HL-60 (cell line): ENCODE measurements at regions not wholly inside any gene's neighbourhood (a gene's known extent, or its start where the extent isn't known, plus 50 kb on each side); places are given as distances from the start of the nearest gene placed in this dataset.

ENCODE experiments used
- DNase-seq, 2 experiments: peaks; one replicate each; pipeline ENCODE4 v3.0.0-alpha.2; 2010 to 2020; ENCODE audit warnings: low read depth in 1 of 2, low spot score in 1 of 2
- H3K27ac ChIP-seq: fragments of 250-450 bp; sonication (Bioruptor Pico); replicated peaks from 2 replicates; pipeline ENCODE4 v1.5.1; 2020; ENCODE audit warnings: mild to moderate bottlenecking, moderate library complexity
- H3K27me3 ChIP-seq: fragments of 250-450 bp; sonication (Bioruptor Pico); 2 replicates; pipeline ENCODE4 v1.5.1; 2021; ENCODE audit warnings: mild to moderate bottlenecking, moderate library complexity; ENCODE audit not compliant: insufficient read depth, poor library complexity, severe bottlenecking
- H3K4me3 ChIP-seq: replicated peaks from 2 replicates; pipeline ENCODE4 v1.5.1; 2011; ENCODE audit warnings: mild to moderate bottlenecking, control low read depth, low read length; ENCODE audit not compliant: insufficient read depth
- GABPA ChIP-seq: IDR thresholded peaks from 2 replicates; pipeline ENCODE4 v1.6.1; 2012; ENCODE audit warnings: low read depth
- POLR2AphosphoS5 ChIP-seq: IDR thresholded peaks from 2 replicates; pipeline ENCODE4 v1.6.1; 2012; ENCODE audit warnings: low read depth
- SPI1 ChIP-seq: IDR thresholded peaks from 2 replicates; pipeline ENCODE4 v1.6.1; 2012; ENCODE audit warnings: low read depth, mild to moderate bottlenecking, borderline replicate concordance
- TF ChIP-seq, protein P1 (sequence below): IDR thresholded peaks from 2 replicates; pipeline ENCODE4 v1.6.1; 2012; ENCODE audit warnings: low read depth; ENCODE audit not compliant: insufficient replicate concordance
- TF ChIP-seq, protein P2 (sequence below): IDR thresholded peaks from one replicate; pipeline ENCODE4 v1.5.1; 2011; ENCODE audit warnings: low read length, control low read depth, inconsistent platforms; ENCODE audit not compliant: insufficient read depth

DNA sequence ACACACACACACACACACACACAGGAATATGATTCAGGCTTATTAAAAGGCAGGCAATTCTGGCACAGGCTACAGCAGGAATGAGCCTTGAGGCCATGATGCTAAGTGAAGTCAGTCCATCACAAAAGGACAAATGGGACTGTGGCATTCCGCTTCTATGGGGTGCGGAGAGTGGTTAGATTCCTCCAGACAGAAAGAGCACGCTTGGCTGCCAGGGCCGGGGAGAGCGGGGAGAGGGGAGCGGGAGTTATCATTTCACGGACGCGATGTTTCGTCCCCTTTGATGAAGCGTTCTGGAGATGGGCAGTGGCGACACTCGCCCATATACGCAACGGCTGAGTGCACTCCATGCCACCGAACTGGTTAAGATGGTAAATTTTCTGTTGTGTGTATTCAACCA, 58.5 kb upstream of the FAM174B start:
- Histone ChIP-seq H3K4me3 (peak overlapping the region; percentile 49), H3K27ac (no peak overlapping the region), H3K27me3 (peaks cover 22% of the 10 kb centered on the region)
- DNase-seq = no peak
- TF ChIP-seq SPI1 = no peak
- no peak for TF ChIP-seq POLR2AphosphoS5
- TF ChIP-seq GABPA = no peak
- TF ChIP-seq, protein P1, sequence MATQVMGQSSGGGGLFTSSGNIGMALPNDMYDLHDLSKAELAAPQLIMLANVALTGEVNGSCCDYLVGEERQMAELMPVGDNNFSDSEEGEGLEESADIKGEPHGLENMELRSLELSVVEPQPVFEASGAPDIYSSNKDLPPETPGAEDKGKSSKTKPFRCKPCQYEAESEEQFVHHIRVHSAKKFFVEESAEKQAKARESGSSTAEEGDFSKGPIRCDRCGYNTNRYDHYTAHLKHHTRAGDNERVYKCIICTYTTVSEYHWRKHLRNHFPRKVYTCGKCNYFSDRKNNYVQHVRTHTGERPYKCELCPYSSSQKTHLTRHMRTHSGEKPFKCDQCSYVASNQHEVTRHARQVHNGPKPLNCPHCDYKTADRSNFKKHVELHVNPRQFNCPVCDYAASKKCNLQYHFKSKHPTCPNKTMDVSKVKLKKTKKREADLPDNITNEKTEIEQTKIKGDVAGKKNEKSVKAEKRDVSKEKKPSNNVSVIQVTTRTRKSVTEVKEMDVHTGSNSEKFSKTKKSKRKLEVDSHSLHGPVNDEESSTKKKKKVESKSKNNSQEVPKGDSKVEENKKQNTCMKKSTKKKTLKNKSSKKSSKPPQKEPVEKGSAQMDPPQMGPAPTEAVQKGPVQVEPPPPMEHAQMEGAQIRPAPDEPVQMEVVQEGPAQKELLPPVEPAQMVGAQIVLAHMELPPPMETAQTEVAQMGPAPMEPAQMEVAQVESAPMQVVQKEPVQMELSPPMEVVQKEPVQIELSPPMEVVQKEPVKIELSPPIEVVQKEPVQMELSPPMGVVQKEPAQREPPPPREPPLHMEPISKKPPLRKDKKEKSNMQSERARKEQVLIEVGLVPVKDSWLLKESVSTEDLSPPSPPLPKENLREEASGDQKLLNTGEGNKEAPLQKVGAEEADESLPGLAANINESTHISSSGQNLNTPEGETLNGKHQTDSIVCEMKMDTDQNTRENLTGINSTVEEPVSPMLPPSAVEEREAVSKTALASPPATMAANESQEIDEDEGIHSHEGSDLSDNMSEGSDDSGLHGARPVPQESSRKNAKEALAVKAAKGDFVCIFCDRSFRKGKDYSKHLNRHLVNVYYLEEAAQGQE = no peak
- TF ChIP-seq, protein P2, sequence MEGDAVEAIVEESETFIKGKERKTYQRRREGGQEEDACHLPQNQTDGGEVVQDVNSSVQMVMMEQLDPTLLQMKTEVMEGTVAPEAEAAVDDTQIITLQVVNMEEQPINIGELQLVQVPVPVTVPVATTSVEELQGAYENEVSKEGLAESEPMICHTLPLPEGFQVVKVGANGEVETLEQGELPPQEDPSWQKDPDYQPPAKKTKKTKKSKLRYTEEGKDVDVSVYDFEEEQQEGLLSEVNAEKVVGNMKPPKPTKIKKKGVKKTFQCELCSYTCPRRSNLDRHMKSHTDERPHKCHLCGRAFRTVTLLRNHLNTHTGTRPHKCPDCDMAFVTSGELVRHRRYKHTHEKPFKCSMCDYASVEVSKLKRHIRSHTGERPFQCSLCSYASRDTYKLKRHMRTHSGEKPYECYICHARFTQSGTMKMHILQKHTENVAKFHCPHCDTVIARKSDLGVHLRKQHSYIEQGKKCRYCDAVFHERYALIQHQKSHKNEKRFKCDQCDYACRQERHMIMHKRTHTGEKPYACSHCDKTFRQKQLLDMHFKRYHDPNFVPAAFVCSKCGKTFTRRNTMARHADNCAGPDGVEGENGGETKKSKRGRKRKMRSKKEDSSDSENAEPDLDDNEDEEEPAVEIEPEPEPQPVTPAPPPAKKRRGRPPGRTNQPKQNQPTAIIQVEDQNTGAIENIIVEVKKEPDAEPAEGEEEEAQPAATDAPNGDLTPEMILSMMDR = no peak

DNA sequence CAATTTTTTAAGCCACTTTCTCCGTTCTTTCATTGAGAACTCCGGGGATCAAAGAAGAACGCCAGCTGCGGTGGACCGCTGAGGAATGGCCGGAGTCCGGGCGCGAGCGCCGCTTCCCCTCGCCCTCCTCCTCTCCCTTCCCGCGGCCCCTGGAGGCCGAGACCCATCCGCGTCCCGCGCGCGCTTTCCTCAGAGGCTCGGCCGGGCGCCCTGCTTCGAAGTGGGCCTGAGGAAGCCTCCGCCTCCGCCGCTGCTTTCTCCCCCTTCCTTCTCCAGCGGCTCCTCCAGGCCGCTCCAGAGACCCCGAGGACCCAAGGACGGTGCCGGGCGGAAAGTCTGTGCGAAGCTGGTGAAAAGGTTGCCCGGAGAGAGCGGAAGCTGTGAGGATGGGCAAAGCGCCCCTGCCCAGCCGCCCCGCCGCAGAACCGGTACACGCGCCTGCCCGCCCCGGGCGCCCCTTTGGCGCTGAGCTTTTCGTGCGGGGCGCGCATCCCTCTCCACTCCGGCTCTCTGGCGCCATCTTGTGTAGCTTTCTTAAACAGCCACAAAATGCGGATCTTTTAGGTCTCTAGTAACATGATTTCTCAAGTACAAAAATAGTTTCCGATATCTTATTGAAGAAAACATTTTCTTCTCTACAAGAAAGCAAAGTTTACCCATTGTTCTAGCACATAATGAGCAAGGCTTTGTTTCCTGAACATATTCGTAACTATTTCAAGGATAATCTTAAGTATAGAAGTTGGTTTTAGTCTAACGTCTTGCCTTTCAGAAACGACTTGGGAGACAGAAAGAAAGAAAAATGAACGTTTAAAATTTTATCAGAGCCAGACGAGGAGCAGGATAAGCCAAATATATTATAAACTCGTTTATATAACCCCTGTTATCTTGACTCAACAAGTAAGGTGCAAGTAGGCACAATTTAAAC, 59.2 kb upstream of the FAM174B start:
- H3K4me3 ChIP-seq = peak overlapping the region; percentile 49
- TF ChIP-seq POLR2AphosphoS5 = no peak
- no peak for TF ChIP-seq SPI1
- TF ChIP-seq, protein P1 = no peak
- TF ChIP-seq, protein P2 = peak; percentile 69
- no peak overlapping the region for H3K27ac ChIP-seq
- peak; percentile 18 to 53 for DNase-seq
- peaks cover 20% of the 10 kb centered on the region for H3K27me3 ChIP-seq

DNA sequence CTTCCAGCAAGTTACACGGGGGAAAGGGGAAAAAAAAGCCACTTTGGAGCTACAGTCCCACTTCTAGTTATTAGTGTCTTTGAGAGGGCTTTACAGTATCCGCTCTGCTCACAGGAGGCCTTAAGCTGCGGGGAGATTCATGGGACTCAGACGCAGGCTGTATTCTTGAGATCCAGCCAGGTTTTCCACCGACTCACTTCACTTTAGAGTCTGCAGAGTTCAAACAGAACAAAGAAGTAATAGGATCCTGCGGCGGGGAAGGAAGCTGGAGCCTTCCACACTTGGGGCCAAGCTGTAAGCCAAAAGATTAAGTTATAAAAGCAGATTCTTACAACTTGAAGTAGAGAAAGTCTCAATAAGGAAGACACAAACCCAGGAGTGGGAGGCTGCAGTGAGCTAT, 60.2 kb upstream of the FAM174B start:
- H3K4me3 ChIP-seq = no peak overlapping the region
- no peak for TF ChIP-seq GABPA
- no peak for TF ChIP-seq SPI1
- TF ChIP-seq POLR2AphosphoS5 = no peak
- TF ChIP-seq, protein P2 = no peak
- TF ChIP-seq, protein P1 = no peak
- DNase-seq = no peak
- peaks cover 20% of the 10 kb centered on the region for H3K27me3 ChIP-seq
- H3K27ac ChIP-seq = no peak overlapping the region
